GM18867 (cell line): ENCODE measurements at regions not wholly inside any gene's neighbourhood (a gene's known extent, or its start where the extent isn't known, plus 50 kb on each side); places are given as distances from the start of the nearest gene placed in this dataset.

Experiments used
- ATAC-seq: cut with Tn5 transposase; IDR thresholded peaks from one replicate; pipeline ENCODE4 v1.9.1; 2021; ENCODE audit warnings: mild to moderate bottlenecking, moderate library complexity; ENCODE audit not compliant: unreplicated experiment

- no peak for ATAC-seq
Measured at GRCh38 chr13:60944016-60944415, 471.6 kb downstream of the PCDH20 start.

GRCh38 chr13:60936281-60936680, 479.4 kb downstream of the PCDH20 start:
- no peak for ATAC-seq

- no peak for ATAC-seq
Measured at GRCh38 chr13:60933638-60934037, 482.0 kb downstream of the PCDH20 start.

- no peak for ATAC-seq
Measured at GRCh38 chr13:60931858-60932546, 483.6 kb downstream of the PCDH20 start.

GRCh38 chr13:60925686-60926085, 490.0 kb downstream of the PCDH20 start:
- ATAC-seq, result no peak

- ATAC-seq, result no peak
Measured at GRCh38 chr13:60924856-60925255, 490.8 kb downstream of the PCDH20 start.

- ATAC-seq, result no peak
Measured at GRCh38 chr13:60922576-60923231, 492.9 kb downstream of the PCDH20 start.

GRCh38 chr13:60893801-60894200, 496.8 kb downstream of the TDRD3 start:
- no peak for ATAC-seq

GRCh38 chr13:60887711-60888110, 490.7 kb downstream of the TDRD3 start:
- ATAC-seq, result no peak

GRCh38 chr13:60881507-60881906, 484.5 kb downstream of the TDRD3 start:
- no peak for ATAC-seq

GRCh38 chr13:60873116-60873515, 476.1 kb downstream of the TDRD3 start:
- no peak for ATAC-seq

- no peak for ATAC-seq
Measured at GRCh38 chr13:60869941-60870613, 473.1 kb downstream of the TDRD3 start.

GRCh38 chr13:60869225-60869624, 472.2 kb downstream of the TDRD3 start:
- no peak for ATAC-seq

GRCh38 chr13:60862036-60862435, 465.0 kb downstream of the TDRD3 start:
- ATAC-seq, result no peak

GRCh38 chr13:60857698-60858097, 460.7 kb downstream of the TDRD3 start:
- ATAC-seq, result no peak

GRCh38 chr13:60852886-60853285, 455.9 kb downstream of the TDRD3 start:
- ATAC-seq, result no peak

- ATAC-seq, result no peak
Measured at GRCh38 chr13:60851378-60851777, 454.4 kb downstream of the TDRD3 start.

- ATAC-seq, result no peak
Measured at GRCh38 chr13:60850526-60850925, 453.5 kb downstream of the TDRD3 start.

- no peak for ATAC-seq
Measured at GRCh38 chr13:60838581-60838980, 441.6 kb downstream of the TDRD3 start.

GRCh38 chr13:60837806-60838205, 440.8 kb downstream of the TDRD3 start:
- no peak for ATAC-seq

GRCh38 chr13:60836821-60837220, 439.8 kb downstream of the TDRD3 start:
- ATAC-seq, result no peak

GRCh38 chr13:60811581-60811980, 414.6 kb downstream of the TDRD3 start:
- ATAC-seq, result no peak
